HL-60 (cell line): ENCODE measurements at regions not wholly inside any gene's neighbourhood (a gene's known extent, or its start where the extent isn't known, plus 50 kb on each side); places are given as distances from the start of the nearest gene placed in this dataset.

ENCODE experiments used
- DNase-seq, 2 experiments: peaks; one replicate each; pipeline ENCODE4 v3.0.0-alpha.2; 2010 to 2020; ENCODE audit warnings: low read depth in 1 of 2, low spot score in 1 of 2
- H3K27ac ChIP-seq: fragments of 250-450 bp; sonication (Bioruptor Pico); replicated peaks from 2 replicates; pipeline ENCODE4 v1.5.1; 2020; ENCODE audit warnings: mild to moderate bottlenecking, moderate library complexity
- H3K27me3 ChIP-seq: fragments of 250-450 bp; sonication (Bioruptor Pico); 2 replicates; pipeline ENCODE4 v1.5.1; 2021; ENCODE audit warnings: mild to moderate bottlenecking, moderate library complexity; ENCODE audit not compliant: insufficient read depth, poor library complexity, severe bottlenecking
- H3K4me3 ChIP-seq: replicated peaks from 2 replicates; pipeline ENCODE4 v1.5.1; 2011; ENCODE audit warnings: mild to moderate bottlenecking, control low read depth, low read length; ENCODE audit not compliant: insufficient read depth
- GABPA ChIP-seq: IDR thresholded peaks from 2 replicates; pipeline ENCODE4 v1.6.1; 2012; ENCODE audit warnings: low read depth
- POLR2AphosphoS5 ChIP-seq: IDR thresholded peaks from 2 replicates; pipeline ENCODE4 v1.6.1; 2012; ENCODE audit warnings: low read depth
- SPI1 ChIP-seq: IDR thresholded peaks from 2 replicates; pipeline ENCODE4 v1.6.1; 2012; ENCODE audit warnings: low read depth, mild to moderate bottlenecking, borderline replicate concordance
- TF ChIP-seq, protein P1 (sequence below): IDR thresholded peaks from 2 replicates; pipeline ENCODE4 v1.6.1; 2012; ENCODE audit warnings: low read depth; ENCODE audit not compliant: insufficient replicate concordance
- TF ChIP-seq, protein P2 (sequence below): IDR thresholded peaks from one replicate; pipeline ENCODE4 v1.5.1; 2011; ENCODE audit warnings: low read length, control low read depth, inconsistent platforms; ENCODE audit not compliant: insufficient read depth

DNA sequence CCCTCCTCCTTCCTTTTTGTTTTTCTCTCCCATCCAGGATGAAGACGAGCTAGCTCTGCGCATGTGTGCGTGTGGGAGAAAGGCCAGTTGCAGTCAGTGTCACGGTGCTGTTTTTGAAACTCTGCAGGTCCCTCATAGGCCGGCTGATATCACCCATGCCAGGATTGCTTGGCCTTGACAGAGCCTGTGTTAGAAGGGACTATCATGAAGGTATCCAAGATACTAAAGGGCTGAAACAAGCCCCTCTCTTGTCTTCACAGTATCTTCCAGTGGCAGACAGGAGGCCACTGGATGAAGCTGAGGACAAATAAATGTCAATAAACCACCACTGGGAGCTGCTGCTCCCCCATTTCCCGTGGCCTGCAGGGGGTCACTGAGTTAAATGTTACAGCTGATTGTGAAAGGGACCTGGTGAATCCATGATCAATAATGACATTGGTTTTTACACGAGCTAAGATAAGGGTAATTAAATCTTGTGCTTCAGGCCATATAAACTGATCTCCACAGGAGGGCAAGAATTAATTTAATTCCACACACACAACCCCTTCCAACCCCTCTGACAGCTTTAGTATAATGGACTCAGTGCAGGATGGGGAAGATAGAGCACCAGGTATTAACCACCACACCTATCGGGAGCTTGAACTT, 64.6 kb upstream of the TARBP1 start:
- H3K27ac ChIP-seq: no peak overlapping the region
- H3K4me3 ChIP-seq: no peak overlapping the region
- no peaks in the 10 kb centered on the region for H3K27me3 ChIP-seq
- DNase-seq: no peak
- TF ChIP-seq, protein P1, sequence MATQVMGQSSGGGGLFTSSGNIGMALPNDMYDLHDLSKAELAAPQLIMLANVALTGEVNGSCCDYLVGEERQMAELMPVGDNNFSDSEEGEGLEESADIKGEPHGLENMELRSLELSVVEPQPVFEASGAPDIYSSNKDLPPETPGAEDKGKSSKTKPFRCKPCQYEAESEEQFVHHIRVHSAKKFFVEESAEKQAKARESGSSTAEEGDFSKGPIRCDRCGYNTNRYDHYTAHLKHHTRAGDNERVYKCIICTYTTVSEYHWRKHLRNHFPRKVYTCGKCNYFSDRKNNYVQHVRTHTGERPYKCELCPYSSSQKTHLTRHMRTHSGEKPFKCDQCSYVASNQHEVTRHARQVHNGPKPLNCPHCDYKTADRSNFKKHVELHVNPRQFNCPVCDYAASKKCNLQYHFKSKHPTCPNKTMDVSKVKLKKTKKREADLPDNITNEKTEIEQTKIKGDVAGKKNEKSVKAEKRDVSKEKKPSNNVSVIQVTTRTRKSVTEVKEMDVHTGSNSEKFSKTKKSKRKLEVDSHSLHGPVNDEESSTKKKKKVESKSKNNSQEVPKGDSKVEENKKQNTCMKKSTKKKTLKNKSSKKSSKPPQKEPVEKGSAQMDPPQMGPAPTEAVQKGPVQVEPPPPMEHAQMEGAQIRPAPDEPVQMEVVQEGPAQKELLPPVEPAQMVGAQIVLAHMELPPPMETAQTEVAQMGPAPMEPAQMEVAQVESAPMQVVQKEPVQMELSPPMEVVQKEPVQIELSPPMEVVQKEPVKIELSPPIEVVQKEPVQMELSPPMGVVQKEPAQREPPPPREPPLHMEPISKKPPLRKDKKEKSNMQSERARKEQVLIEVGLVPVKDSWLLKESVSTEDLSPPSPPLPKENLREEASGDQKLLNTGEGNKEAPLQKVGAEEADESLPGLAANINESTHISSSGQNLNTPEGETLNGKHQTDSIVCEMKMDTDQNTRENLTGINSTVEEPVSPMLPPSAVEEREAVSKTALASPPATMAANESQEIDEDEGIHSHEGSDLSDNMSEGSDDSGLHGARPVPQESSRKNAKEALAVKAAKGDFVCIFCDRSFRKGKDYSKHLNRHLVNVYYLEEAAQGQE: no peak
- TF ChIP-seq, protein P2, sequence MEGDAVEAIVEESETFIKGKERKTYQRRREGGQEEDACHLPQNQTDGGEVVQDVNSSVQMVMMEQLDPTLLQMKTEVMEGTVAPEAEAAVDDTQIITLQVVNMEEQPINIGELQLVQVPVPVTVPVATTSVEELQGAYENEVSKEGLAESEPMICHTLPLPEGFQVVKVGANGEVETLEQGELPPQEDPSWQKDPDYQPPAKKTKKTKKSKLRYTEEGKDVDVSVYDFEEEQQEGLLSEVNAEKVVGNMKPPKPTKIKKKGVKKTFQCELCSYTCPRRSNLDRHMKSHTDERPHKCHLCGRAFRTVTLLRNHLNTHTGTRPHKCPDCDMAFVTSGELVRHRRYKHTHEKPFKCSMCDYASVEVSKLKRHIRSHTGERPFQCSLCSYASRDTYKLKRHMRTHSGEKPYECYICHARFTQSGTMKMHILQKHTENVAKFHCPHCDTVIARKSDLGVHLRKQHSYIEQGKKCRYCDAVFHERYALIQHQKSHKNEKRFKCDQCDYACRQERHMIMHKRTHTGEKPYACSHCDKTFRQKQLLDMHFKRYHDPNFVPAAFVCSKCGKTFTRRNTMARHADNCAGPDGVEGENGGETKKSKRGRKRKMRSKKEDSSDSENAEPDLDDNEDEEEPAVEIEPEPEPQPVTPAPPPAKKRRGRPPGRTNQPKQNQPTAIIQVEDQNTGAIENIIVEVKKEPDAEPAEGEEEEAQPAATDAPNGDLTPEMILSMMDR: no peak
- TF ChIP-seq GABPA: no peak
- no peak for TF ChIP-seq POLR2AphosphoS5
- no peak for TF ChIP-seq SPI1

DNA sequence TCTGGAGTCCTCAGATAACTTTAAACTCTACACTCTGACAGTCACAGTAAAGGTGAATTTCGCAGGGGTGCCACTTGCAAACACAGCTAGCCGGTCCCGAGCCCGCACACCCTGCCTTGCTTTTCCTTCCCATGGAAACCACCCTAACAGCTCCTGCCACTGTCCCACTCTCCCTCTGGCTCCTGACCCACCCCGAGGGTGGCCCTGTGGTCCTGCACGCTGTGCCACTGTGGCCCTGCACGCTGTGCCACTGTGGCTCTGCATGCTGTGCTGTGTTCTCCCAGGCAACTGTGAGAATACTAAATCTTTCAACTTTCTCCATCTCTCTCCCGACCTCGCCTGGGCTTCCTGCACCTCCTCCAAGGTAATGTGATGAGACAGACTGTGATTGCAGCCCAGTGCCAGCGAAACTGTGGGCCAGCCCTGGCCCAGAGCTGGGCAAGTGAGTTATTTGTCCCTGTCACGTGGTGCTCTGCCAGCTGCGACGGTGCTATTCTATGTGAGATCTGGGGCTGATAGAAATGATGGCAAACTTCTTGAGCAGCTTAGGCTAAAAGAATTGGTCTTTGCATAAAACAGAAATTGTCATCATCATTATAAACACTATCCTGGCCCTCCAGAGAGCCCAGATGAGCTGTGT, 63.4 kb upstream of the TARBP1 start:
- H3K27ac ChIP-seq: no peak overlapping the region
- DNase-seq: no peak
- TF ChIP-seq, protein P2: no peak
- TF ChIP-seq POLR2AphosphoS5: no peak
- no peak for TF ChIP-seq SPI1
- TF ChIP-seq GABPA: no peak
- TF ChIP-seq, protein P1: no peak
- no peak overlapping the region for H3K4me3 ChIP-seq
- no peaks in the 10 kb centered on the region for H3K27me3 ChIP-seq

DNA sequence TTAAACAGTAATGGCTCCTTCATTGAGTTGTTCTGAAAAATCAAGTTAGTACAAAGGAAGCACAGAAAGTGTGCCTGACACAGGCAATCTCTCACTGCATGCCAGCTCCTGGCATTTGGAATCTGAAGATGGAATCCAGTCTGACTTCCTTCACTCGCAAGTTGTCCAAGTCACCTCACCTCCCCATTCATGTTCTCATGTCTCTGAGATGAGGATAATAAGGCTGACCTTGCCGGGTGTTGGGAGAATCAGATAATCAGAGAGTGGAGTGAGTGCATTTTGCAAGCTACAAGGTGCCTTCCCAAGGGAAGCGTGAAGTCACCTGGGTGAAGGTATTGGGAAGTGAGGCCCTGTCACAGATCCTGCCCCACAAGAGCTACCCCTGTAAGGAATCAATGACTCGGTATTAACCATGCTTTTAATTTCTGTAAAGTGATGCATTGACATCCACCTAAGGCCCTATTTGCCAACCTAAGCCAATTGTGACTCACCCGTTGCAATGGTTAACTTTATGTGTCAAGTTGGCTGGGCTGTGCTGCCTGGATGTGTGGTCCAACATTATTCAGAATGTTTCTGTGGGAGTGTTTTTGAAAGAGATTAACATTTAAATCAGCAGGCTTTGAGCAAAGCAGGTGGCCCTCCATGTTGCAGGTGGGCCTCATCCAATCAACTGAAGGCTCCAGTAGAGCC, 62.5 kb upstream of the TARBP1 start:
- Histone ChIP-seq H3K27me3 (no peaks in the 10 kb centered on the region), H3K27ac (no peak overlapping the region), H3K4me3 (no peak overlapping the region)
- TF ChIP-seq, protein P1: no peak
- no peak for TF ChIP-seq POLR2AphosphoS5
- TF ChIP-seq, protein P2: no peak
- no peak for TF ChIP-seq SPI1
- TF ChIP-seq GABPA: no peak
- DNase-seq: no peak
